ENCODE measurements at regions not wholly inside any gene's neighbourhood (a gene's known extent, or its start where the extent isn't known, plus 50 kb on each side); places are given as distances from the start of the nearest gene placed in this dataset.
"Not testable (repeated sequence)": the region's sequence is repeated elsewhere in the genome, so short reads cannot be mapped to it uniquely, and the experiment has no call there.

DNA sequence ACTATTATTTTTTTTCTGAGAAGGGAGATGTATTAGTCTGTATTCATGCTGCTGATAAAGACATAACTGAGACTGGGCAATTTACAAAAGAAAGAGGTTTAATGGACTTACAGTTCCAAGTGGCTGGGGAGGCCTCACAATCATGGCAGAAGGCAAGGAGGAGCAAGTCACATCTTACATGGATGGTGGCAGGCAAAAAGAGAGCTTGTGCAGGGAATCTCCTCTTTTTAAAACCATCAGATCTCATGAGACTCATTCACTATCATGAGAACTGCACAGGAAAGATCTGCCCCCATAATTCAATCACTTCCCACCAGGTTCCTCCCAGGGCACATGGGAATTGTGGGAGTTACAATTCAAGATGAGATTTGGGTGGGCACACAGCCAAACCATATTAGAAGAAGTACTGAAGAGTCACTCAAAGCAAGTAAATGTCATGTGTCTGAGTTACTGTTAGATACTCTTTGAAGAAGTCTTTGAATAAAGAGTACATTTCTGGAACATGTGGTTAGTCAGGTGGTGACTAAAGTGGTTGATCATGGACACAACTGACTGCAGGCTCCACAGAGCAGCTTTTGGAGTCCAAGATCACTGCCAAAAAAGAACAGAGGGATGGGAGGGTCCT is 430.9 kb upstream of the TBL1XR1 start:
- DNase-seq (ENCODE audit: low spot score): not testable (repeated sequence)

DNA sequence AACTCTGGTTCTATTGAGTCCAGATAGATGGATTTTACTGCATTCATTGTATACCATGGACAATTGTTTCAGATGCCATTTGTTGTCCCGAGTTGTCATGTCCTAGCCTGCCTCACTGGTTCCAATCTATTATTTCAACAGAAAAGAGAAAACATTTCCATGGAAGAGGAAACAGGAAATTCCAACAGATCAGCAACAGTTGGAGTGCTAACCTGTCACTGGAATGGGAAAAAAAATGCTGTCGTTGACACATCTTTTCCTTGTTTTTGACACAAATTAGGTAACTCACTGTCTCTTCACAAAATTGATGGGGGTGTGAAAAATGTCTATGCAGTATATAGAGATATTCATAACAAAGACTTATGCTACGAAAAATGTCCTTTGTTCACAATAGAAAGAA is 432.0 kb upstream of the TBL1XR1 start:
- DNase-seq (ENCODE audit: low spot score): no peak

DNA sequence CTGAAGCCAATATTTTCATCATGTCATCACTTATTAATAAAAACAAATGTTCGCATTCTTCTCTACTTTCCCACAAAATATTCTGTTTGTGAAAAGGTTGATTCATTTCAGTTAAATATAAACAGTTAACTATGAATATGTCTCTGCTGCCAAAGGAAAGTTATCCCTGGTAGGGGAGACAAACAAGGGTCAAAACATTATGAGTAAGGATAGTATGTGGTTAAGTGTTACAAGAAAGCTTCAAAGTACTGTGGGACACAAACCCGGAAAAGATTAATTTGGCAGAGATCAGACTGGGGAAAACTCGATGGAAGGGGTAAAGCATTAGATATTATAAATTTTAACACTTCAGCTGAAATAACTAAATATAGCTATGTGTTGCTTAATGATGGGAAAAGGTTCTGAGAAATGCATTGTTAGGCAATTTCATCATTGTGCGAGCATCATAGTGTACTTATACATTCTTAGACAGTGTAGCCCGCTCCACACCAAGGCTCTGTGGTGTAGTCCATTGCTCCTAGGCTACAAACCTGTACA is 436.5 kb upstream of the TBL1XR1 start:
- peak; percentile 24 for DNase-seq (ENCODE audit: low spot score)

GRCh38 chr3:177635601-177636106 is 438.4 kb upstream of the TBL1XR1 start:
- DNase-seq (ENCODE audit: low spot score): not testable (repeated sequence)

DNA sequence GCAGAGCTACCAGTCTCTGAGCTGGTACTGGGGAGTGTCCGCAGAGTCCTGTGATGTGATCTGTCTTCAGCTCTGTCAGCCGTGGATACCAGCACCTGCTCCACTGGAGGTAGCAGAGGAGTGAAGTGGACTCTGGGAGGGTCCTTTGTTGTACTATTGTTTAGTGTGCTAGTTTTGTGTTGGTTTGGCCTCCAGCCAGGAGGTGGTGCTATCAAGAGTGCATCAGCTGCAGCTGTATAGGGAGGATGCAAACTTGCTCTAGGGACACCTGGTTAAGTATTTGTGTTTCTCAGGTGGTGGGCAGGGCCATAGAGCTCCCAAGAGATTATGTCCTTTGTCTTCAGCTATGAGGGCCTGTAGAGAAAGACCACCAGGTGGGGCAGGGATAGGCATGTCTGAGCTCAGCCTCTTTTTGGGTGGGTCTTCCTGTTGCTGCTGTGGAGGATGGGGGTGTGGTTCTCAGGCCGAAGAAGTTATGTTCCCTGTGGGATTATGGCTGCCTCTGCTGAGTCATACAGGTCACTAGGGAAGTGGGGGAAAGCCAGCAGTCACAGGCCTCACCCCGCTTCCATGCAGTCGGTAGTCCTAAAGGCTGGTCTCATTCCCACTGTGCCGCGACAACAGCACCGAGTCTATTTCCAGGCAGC is 443.2 kb upstream of the TBL1XR1 start:
- no peak for DNase-seq (ENCODE audit: low spot score)

DNA sequence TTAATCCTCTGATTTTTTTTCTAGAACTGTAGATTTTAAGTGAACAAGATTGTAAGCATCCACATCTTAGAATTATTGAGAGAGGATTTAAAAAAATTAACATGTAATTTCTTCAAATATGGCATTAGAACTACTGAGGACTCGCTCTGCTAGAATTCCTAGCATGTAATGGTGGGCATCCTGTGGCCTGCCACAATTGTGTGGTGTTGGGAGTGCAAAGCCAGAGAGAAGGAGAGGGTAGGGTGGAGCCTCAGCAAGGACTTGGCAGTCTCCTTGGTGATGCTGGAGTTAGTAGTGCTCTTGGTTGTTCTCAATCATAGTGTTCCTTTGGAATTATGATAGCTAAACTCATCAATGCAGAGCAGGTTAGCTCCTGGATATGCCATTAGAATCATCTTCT is 443.9 kb upstream of the TBL1XR1 start:
- DNase-seq (ENCODE audit: low spot score): no peak

GRCh38 chr3:177642042-177642803 is 444.9 kb upstream of the TBL1XR1 start:
- no peak for DNase-seq (ENCODE audit: low spot score)

DNA sequence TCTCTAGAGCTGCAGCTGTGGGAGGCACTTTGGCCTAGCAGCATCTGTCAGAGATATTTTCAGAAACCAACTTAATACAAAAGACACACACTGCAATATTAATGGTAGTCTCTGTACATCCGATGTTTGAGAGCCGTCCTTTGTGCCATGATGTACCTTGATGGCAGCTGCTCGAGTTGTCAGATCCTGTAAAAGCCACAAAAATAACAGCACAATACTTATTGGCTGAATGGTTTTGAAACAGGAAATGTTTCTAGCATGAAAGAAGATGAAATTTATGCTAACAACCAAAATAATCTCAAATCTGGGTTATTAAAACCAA is 445.5 kb upstream of the TBL1XR1 start:
- DNase-seq (ENCODE audit: low spot score): no peak

DNA sequence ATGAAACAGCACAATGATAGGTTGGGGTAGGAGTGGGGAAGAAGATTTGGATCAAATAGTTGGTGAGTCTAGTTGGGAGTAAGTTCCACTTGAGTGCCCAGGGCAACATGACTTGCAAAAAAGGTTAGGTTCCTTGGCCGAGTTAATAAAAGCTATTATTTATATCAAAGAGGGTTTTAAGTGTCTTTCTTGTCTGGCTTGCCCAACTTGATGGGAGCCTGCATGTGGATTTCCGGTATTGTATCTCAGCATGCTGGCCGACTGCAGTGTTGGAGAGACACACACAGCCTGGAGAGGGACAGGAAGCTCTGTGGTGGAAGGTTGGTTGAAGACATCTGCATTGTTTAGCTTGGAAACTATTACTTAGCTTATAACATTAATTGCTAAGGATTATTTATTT is 449.5 kb upstream of the TBL1XR1 start:
- no peak for DNase-seq (ENCODE audit: low spot score)

DNA sequence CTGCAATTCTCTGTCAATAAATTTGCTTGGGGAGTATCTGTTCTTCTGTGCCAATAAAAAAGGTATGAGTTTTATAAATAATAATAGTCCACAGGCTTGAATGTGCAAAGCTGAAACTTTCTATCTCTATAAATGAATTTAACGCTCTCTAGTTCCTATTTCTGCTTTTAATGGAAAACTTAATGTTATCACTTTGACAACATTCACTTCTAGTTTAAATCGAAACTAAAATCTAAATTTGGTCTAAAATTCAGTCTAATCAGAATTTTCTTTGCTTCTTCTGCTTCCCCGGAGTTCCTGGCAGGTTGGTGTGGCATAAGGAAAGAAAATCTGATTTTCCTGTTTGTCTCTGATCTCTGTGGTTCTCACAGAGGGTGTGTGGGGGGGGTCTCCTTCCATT is 450.1 kb upstream of the TBL1XR1 start:
- DNase-seq (ENCODE audit: low spot score): no peak

GRCh38 chr3:177647876-177648275 is 450.6 kb upstream of the TBL1XR1 start:
- DNase-seq (ENCODE audit: low spot score): no peak

DNA sequence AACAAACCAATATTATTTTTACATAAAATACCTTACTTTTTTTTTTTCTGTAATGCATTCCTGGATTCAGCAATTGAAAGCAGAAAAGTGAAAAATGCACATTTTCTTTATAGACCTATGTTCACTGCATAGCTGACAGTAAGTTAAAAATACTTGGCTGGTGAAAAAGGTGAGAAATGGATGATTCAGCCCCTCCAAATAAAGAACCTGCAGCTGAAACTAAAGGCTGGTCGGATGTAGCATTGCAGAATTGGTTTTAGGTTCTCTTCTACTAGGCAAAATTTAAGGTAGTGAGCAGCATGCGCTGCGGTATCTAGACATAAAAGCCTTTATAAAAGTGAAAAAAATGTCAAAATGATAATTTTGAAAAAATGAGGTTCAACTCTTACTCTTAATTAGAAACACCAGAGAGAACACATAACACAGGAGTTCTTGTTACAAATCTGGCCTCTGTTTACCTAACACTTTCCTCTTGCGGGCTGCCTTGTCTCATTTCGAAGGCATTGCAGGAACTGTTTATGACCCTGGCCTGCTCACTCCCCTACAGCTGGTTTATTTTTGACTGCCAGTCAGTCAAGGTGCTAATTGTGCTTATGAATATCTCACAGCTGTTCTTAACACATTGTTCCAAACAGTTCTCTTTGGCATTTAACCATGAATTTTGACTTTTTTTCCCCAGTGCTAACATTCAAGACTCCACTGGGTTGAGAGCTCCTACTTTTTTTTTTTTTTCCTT is 455.4 kb upstream of the TBL1XR1 start:
- DNase-seq (ENCODE audit: low spot score): no peak

- no peak for DNase-seq (ENCODE audit: low spot score)
These were observed 460.0 kb upstream of the TBL1XR1 start for GRCh38 chr3:177657243-177657642.

DNA sequence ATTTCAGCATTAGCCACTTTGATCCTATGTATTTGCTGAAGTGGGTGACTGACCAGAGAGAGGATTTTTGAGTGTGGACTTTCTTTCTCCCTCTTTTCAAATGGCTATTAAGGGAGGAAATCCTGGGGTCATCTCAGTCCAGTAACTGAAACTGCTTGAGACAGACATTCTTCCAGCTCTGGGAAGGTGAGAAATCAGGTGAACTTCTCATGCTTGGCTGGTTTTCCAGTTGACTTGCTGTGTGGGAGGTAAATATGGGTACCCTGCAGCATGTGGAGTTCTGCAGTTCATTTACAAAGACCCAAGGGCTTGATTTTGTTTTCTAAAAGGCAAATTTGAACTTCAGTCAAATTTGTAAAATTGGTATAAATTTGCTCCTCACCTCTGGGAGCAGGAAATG is 461.1 kb upstream of the TBL1XR1 start:
- DNase-seq (ENCODE audit: low spot score): no peak

DNA sequence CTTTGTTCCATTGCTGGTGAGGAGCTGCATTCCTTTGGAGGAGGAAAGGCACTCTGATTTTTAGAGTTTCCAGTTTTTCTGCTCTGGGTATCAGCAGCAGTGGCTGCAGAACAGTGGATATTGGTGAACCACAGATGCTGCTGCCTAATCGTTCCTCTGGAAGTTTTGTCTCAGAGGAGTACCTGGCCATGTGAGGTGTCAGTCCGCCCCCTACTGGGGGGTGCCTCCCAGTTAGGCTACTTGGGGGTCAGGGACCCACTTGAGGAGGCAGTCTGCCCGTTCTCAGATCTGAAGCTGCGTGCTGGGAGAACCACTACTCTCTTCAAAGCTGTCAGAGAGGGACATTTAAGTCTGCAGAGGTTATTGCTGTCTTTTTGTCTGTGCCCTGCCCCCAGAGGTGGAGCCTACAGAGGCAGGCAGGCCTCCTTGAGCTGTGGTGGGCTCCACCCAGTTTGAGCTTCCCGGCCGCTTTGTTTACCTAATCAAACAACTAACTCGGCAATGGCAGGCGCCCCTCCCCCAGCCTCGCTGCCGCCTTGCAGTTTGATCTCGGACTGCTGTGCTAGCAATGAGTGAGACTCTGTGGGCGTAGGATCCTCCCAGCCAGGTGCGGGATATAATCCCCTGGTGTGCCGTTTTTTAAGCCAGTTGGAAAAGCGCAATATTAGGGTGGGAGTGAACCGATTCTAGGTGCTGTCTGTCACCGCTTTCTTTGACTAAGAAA is 467.3 kb upstream of the TBL1XR1 start:
- not testable (repeated sequence) for DNase-seq (ENCODE audit: low spot score)

- peak; percentile 17 for DNase-seq (ENCODE audit: low spot score)
These were observed 468.0 kb upstream of the TBL1XR1 start for GRCh38 chr3:177665122-177665808.

- no peak for DNase-seq (ENCODE audit: low spot score)
These were observed 475.1 kb upstream of the TBL1XR1 start for GRCh38 chr3:177672252-177672911.

DNA sequence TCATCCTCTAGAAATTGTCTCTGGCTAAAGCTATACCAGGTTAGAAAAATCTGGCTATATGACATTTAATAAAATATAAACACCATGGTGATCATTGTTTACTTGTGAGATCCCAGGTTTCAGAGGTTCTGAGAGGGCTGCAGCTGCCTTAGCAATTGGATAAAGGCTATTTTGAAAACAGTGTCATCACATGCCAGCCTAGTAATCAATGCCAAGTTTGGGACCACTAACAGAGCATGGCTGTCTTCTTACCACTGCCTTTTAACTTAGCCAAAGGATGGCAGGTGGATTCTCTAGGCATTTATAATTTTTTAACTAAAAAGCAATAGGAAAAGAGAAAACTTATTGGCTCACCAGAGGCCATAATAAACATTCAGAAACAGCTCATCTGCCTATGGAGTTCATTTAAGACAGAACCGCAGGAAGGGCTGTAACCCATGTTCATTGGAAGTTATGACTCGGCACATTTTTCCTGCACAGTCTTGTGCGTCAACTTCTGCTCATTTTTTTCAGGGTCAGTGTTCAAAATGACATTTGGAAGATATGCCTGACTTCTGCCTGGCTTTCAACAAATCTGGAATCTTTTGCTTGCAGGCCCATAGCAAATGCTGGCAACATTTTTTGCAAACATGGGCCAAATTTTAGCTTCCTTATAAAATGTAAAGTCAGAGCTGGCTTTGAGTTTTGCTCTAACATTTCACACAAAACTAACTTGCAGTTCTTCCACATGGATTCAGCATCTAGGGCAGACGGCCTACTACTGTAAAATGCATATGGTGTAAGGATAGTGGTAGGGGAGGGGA is 476.0 kb upstream of the TBL1XR1 start:
- DNase-seq (ENCODE audit: low spot score): peak; percentile 72

- DNase-seq (ENCODE audit: low spot score): no peak
These were observed 476.9 kb upstream of the TBL1XR1 start for GRCh38 chr3:177674186-177674585.

GRCh38 chr3:177676148-177676547 is 478.9 kb upstream of the TBL1XR1 start:
- DNase-seq (ENCODE audit: low spot score): no peak
